A673 (cell line): ENCODE measurements at regions not wholly inside any gene's neighbourhood (a gene's known extent, or its start where the extent isn't known, plus 50 kb on each side); places are given as distances from the start of the nearest gene placed in this dataset.

ENCODE experiments used
- BruUV-seq: library from RNA; stranded (reverse); fragments of 400-500 nt; replicated peaks from 2 replicates; lab custom pipeline; 2021; lab: Mats Ljungman, UMichigan
- CTCF ChIA-PET: fragments of 300-600 bp; sonication (Branson Sonifier 250); formaldehyde crosslinking; loops from one replicate; lab custom pipeline; 2022; ENCODE audit warnings: antibody characterized with exemption; lab: Charles Lee
- POLR2A ChIA-PET: fragments of 300-600 bp; sonication (Branson Sonifier 250); formaldehyde crosslinking; loops from one replicate; lab custom pipeline; 2022; ENCODE audit warnings: antibody characterized with exemption; ENCODE audit not compliant: low non-redundant PET; lab: Charles Lee
- DNase-seq: peaks from one replicate; pipeline ENCODE4 v3.0.0-alpha.2; 2015; ENCODE audit warnings: low spot score
- H3K27ac ChIP-seq: fragments of 200-600 bp; sonication (generic); 2 replicates; pipeline ENCODE4 v1.5.1; 2016; ENCODE audit warnings: mixed run types, low read depth, mild to moderate bottlenecking, mixed read lengths, antibody characterized with exemption, low read length; ENCODE audit not compliant: poor library complexity, severe bottlenecking
- H3K27me3 ChIP-seq: fragments of 200-600 bp; sonication (generic); replicated peaks from 2 replicates; pipeline ENCODE4 v1.6.1; 2017; ENCODE audit warnings: mixed run types, low read depth, mild to moderate bottlenecking, mixed read lengths, antibody characterized with exemption, low read length; ENCODE audit not compliant: insufficient read depth, poor library complexity
- H3K36me3 ChIP-seq: fragments of 200-600 bp; sonication (generic); 2 replicates; pipeline ENCODE4 v1.6.1; 2016; ENCODE audit warnings: mixed run types, mild to moderate bottlenecking, mixed read lengths, antibody characterized with exemption, low read length; ENCODE audit not compliant: insufficient read depth, poor library complexity, severe bottlenecking
- H3K4me1 ChIP-seq: fragments of 200-600 bp; sonication (generic); 2 replicates; pipeline ENCODE4 v1.6.1; 2017; ENCODE audit warnings: mixed run types, mild to moderate bottlenecking, mixed read lengths, antibody characterized with exemption, low read length; ENCODE audit not compliant: insufficient read depth, poor library complexity, severe bottlenecking
- H3K4me3 ChIP-seq: fragments of 200-600 bp; sonication (generic); 2 replicates; pipeline ENCODE4 v1.5.1; 2016; ENCODE audit warnings: low read depth, mixed run types, mild to moderate bottlenecking, mixed read lengths, low read length; ENCODE audit not compliant: poor library complexity, severe bottlenecking
- H3K9me3 ChIP-seq: fragments of 200-600 bp; sonication (generic); 2 replicates; pipeline ENCODE4 v1.6.1; 2016; ENCODE audit warnings: mixed run types, low read depth, mild to moderate bottlenecking, mixed read lengths, antibody characterized with exemption, low read length; ENCODE audit not compliant: poor library complexity, severe bottlenecking
- CTCF ChIP-seq: fragments of 300-800, 200-600 bp; sonication (generic); conservative IDR thresholded peaks from 2 replicates; pipeline ENCODE4 v1.5.1; 2017; ENCODE audit warnings: low read depth, mild to moderate bottlenecking, antibody characterized with exemption, low read length, moderate library complexity, mixed read lengths
- EZH2 ChIP-seq: fragments of 200-600 bp; sonication (generic); IDR thresholded peaks from 2 replicates; pipeline ENCODE4 v1.6.1; 2017; ENCODE audit warnings: borderline replicate concordance, low read depth, mild to moderate bottlenecking, mixed read lengths, antibody characterized with exemption, low read length; ENCODE audit not compliant: poor library complexity, severe bottlenecking
- intact Hi-C: fragments of 100-400 bp; cut with micrococcal nuclease; formaldehyde crosslinking; loops from one replicate; pipeline ENCODE4 v1.10.0; 2022; ENCODE audit not compliant: unreplicated experiment

- H3K36me3 ChIP-seq, result no peaks in the 10 kb centered on the region
- intact Hi-C loops, result loop anchor here (10.0 kb wide), 3 partner anchors 139 to 919 kb away; no protein-coding TSS in a partner anchor
- DNase-seq, result peak; percentile 38
- no TSS peak for BruUV-seq
- H3K4me3 ChIP-seq, result no peak overlapping the region
- POLR2A ChIA-PET, result no interaction called here
- H3K27me3 ChIP-seq, result no peaks in the 10 kb centered on the region
- H3K9me3 ChIP-seq, result no peaks in the 10 kb centered on the region
- no peak overlapping the region for H3K27ac ChIP-seq
- CTCF ChIA-PET, result interaction anchor here (0.5 kb wide), 1 partner anchor 28 kb away, joined by 4 read pairs; no protein-coding TSS in a partner anchor
- H3K4me1 ChIP-seq, result no peaks in the 10 kb centered on the region
- no peak for TF ChIP-seq CTCF
- TF ChIP-seq EZH2, result no peak
Measured at GRCh38 chr1:200483491-200484143, 73.8 kb upstream of the ZNF281 start.

- Histone ChIP-seq H3K36me3 (no peaks in the 10 kb centered on the region), H3K9me3 (no peaks in the 10 kb centered on the region), H3K27ac (no peak overlapping the region), H3K4me3 (no peak overlapping the region), H3K4me1 (no peaks in the 10 kb centered on the region), H3K27me3 (no peaks in the 10 kb centered on the region)
- intact Hi-C loops, result loop anchor here (10.0 kb wide), 3 partner anchors 136 to 916 kb away; no protein-coding TSS in a partner anchor
- ChIA-PET POLR2A (no interaction called here), CTCF (no interaction called here)
- no peak for TF ChIP-seq CTCF
- TF ChIP-seq EZH2, result no peak
- no peak for DNase-seq
- no TSS peak for BruUV-seq
Measured at GRCh38 chr1:200480964-200481363, 71.1 kb upstream of the ZNF281 start.

GRCh38 chr1:200479816-200480215, 70.0 kb upstream of the ZNF281 start:
- POLR2A ChIA-PET, result no interaction called here
- TF ChIP-seq CTCF (no peak), EZH2 (no peak)
- H3K4me1 ChIP-seq, result no peaks in the 10 kb centered on the region
- no peaks in the 10 kb centered on the region for H3K27me3 ChIP-seq
- no TSS peak for BruUV-seq
- H3K36me3 ChIP-seq, result no peaks in the 10 kb centered on the region
- CTCF ChIA-PET, result interaction anchor here (0.9 kb wide), 1 partner anchor 112 kb away, joined by 15 read pairs; no protein-coding TSS in a partner anchor
- no peak overlapping the region for H3K4me3 ChIP-seq
- no peak overlapping the region for H3K27ac ChIP-seq
- intact Hi-C loops, result loop anchor here (10.0 kb wide), 3 partner anchors 135 to 915 kb away; no protein-coding TSS in a partner anchor
- no peak for DNase-seq
- H3K9me3 ChIP-seq, result no peaks in the 10 kb centered on the region
